Activated CD8-positive, alpha-beta memory T cell treated with anti-CD3 and anti-CD28 coated beads, Interleukin-2, amount 50 U/mL, for 48 hours (primary cell): ENCODE measurements at regions not wholly inside any gene's neighbourhood (a gene's known extent, or its start where the extent isn't known, plus 50 kb on each side); places are given as distances from the start of the nearest gene placed in this dataset.
"Not testable (repeated sequence)": the region's sequence is repeated elsewhere in the genome, so short reads cannot be mapped to it uniquely, and the experiment has no call there.

ENCODE experiments used
- DNase-seq: peaks from one replicate; pipeline ENCODE4 v3.0.0-alpha.2; 2020

DNA sequence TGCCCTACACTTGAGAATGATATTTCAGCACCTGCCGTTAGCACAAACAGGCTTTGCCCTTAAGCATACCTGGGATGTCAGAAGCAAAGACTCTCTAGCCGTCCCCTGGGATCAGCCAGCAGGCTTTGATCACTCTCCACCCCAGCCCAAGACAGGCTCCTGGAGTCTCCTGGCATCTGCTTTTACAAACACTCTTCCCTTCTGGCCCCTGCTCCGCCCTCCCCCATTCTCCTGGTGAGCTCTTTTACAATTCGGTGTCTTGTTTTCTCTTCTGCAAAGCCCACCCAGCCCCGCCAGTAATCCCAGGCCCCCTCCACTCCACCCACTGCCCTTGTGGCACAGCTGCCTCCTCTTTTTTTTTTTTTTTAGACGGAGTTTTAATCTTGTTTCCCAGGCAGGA, 50.4 kb downstream of the KATNIP start:
- no peak for DNase-seq

DNA sequence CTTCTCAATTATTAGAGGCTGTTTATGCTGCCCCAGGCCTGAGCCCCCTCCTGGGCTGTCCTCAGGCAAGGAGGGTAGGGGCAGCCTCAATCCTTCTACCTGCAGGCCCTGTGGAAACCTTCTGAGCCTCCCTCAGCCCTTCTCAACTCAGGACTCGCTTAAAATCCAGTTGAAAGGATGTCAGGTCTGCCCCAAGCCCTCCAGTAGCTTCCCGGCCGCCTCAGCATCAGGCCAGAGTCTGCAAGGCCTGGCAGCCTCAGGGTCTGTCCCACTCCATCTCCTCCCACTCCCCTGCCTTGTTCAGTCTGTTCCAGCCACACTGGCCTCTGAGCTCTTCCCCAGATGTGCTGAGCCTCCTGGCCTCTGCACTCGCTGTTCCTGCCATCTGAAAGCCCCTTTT, 52.2 kb downstream of the KATNIP start:
- DNase-seq, result no peak

DNA sequence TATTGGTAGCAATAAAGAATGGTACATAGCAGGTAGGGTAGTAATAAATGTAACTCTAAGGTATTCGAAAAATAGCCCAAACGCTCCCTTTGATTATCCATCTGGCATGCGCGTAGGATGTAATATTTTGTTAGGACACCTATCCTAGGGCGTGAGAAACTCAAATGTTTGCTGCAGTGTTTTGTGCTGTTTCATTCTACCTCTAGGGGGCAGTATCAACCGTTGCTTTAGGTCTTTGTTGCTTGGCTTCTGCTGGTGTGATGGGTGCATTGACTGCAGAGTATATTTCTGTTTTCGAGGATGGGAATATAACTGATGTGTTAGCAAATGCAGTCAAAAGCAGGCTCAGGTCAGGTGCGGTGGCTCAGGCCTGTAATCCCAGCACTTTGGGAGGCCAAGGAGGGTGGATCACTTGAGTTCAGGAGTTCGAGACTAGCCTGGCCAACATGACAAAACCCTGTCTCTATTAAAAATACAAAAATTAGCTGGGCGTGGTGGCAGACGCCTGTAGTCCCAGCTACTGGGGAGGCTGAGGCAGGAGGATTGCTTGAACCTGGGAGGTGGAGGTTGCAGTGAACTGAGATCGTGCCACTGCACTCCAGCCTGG, 55.7 kb downstream of the KATNIP start:
- DNase-seq, result not testable (repeated sequence)

DNA sequence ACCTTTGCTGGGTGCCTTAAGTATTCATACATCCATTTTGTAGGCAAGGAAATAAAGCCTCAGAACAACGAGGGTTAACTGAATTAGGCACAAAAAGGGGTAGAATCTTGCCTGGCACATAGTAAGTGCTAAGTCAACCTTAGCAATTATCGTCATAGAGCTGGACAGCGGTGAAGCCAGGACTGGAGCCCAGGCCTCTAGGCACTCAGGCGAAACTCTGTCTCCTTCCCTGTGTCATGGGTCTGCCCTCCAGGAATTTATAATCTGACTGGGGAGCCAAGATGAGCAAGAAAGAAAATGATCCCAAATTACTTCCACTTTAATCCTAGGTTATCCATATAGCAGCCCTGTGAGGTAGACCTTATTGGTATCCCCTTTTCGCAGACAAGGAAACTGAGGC, 61.4 kb downstream of the KATNIP start:
- DNase-seq, result no peak

DNA sequence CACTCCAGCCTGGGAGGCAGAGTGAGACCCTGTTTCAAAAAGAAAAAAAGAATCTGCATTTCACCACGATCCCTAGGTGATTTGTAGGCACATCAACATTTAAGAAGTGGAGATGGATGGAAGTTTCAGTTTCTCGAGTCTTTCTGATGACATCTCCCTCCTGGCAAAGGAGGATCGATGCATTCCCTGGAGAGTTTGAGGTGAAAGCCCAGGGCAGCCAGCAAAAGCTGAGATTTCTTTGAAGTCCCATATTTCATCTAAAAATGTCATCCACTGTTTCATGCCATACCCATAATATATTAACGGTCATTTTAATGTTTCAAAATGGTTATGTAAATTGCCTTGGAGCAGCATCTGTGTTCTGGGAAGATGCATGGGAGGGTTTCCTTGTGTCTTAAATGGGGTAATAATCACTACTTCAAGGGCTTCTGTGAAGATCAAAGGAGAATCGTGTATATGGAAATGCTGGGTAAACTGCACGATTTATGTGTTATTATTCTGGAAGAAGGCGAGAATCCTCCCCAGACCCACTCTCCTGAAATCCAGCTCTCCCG, 63.4 kb downstream of the KATNIP start:
- DNase-seq, result no peak

DNA sequence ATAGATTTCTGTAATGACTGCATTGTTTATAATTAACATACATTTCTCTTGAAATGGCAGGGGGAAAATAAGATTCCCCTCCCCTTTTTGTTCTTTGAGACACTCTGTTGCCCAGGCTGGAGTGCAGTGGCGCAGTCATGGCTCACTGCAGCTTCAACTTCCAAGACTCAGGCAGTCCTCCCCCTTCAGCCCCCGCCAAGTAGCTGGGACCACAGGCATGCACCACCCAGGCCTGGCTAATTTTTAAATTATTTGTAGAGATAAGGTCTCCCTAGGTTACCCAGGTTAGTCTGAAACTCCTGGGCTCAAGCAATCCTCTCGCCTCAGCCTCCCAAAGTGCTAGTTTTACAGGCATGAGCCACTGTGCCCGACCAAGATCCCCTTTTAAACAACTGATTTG, 67.7 kb downstream of the KATNIP start:
- no peak for DNase-seq

DNA sequence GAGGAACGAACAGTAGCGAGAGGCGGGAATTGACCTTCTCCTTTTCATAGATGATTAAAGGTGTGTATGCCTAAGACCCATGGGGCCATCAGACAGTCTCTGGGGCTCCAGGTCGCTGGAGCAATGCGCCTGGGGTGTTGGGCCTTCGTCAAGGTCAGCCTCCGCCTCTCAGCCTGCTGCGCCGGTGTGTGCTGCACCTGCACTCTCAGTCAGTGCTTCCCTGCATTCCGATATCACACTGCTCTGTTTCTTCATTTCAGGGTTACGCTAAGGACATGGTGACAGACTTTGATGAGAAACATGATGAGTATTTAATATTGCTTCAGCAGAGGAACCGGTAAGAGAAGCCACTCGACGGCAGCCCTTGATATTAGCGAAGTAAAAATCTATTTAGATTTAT, 68.2 kb downstream of the KATNIP start:
- DNase-seq, result no peak

DNA sequence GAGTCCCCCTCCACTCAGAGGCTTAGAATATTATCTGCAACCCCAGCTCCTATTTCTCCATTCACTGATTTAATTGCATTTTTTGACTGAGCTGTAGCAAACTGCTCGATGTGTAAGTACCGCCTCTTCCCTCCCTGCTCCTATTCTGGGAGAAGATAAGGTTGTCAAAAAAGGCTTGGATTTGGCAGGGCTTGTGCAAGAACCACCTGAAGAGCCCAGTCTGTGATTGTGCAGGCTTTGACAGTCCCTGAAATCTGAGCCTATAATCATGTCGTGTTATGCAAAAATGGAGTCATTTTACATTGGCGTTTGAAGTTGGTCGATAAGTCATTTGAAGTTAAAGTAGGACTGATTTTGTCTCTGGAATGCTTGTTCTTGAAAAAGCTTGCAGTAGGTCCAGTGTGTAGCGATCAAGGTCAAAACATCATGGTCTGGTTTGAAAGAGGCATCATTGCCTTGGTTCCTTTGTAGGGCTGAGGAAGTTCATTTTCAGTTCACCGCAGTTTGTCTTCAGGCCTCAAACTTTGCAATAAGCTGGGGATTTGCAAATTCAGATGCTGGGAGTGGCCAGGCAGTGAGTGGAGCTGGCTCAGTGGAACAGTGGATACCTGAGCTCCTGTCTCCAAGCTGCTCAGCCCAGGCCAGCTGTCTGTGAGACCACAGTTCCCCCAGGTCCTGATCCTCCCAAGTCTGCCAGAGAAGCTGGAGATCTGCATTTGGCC, 68.8 kb downstream of the KATNIP start:
- no peak for DNase-seq

DNA sequence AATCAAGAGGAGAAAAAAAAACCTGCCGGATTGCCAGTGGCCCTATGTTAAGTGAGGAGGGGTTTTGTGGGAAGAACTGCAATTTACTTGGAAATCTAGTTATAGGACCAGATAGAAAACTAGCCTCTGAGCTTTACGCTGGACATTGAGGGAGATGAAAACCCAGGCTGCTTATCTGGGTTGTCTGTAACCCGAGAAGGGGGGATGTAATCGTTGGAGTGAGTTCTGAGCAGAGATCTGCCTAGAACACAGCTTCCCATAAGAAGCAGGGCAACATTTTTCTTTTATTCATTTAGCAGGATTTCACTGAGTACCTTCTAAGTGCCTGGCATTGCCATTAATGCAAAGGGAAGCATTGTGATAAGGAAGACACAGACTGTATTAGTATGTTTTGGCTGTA, 70.6 kb downstream of the KATNIP start:
- no peak for DNase-seq

DNA sequence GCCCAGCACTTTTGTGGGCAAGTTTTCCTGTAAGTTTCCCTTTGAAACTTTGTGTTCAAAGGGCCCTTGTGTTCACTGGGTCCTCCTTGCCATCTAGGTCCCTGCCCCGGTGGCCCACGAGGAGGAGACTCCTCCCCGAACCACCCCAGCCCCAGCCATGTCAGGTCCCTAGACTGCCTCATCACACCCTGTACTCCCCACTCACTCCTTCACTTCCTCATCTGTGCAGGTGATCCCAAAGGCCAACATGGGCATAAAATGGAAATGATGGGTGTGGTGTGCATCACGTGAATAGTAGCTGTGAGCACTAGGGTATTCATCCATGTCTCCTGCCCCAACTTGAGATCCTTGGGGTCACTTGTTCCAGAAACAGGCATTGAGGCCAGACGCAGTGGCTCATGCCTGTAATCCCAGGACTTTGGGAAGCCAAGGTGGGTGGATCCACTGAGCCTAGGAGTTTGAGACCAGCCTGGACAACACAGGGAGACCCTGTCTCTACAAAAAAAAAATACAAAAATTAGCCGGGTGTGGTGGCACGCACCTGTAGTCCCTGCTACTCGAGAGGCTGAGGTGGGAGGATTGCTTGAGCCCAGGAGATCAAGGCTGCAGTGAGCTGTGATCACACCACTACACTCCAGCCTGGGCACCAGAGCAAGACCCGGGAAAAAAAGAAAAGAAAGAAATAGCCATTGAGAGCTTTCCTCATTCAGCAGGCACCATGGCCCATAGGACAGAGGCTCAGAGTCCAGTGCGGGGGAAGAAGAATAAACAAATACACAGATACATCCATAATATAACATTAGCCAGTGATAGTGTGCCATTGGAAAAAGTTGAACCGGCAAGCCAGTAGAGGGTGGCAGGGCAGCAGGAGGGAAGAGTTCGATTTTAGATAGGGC, 74.5 kb downstream of the KATNIP start:
- no peak for DNase-seq

DNA sequence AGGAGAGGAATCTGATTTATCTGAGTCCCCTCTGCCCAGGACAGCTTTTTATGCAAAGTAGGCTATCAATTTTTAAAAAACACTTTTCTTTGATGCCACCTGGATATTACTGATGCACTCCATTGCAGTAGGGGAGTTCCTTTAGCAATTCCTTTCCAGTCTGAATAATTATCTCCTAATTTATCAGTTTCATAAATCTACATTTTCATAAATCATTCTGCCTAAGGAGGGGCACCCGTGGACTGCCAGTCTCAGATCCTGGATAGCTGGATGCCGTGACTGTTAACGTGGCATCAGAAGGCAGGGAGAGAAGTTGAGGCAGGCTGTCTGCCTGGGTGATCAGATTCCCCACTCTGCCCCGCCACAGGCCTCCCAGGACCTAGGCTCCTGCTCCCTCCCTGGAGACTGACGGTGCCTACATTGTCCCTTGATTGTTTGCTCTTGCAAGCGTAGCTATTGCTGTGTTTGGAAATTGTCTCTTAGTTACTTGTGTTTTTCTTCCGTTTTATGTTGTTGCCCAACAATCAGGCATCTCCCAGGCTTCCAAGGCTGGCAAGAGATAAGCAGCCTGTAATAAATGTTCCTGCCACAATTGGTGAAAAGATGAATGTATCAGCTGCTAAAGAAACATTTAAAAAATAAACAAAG, 75.2 kb downstream of the KATNIP start:
- DNase-seq, result no peak

DNA sequence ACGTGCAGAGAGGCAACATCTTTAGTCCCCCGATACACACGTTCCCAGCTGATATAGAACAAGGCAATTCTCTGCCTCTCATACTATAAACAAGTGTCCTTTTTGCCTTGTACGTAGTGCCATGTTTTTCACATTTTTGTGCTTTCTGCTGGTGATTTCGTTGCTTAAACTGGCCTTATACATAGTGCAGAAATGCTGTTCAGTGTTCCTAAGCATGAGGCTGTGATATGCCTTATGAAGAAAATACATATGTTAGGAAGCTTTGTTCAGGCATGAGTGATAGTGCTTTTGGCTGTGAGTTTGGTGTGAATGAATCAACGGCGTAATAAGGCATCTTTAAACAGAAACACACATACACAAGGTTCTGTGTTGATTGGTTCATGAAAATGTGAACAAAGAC, 77.2 kb downstream of the KATNIP start:
- no peak for DNase-seq

DNA sequence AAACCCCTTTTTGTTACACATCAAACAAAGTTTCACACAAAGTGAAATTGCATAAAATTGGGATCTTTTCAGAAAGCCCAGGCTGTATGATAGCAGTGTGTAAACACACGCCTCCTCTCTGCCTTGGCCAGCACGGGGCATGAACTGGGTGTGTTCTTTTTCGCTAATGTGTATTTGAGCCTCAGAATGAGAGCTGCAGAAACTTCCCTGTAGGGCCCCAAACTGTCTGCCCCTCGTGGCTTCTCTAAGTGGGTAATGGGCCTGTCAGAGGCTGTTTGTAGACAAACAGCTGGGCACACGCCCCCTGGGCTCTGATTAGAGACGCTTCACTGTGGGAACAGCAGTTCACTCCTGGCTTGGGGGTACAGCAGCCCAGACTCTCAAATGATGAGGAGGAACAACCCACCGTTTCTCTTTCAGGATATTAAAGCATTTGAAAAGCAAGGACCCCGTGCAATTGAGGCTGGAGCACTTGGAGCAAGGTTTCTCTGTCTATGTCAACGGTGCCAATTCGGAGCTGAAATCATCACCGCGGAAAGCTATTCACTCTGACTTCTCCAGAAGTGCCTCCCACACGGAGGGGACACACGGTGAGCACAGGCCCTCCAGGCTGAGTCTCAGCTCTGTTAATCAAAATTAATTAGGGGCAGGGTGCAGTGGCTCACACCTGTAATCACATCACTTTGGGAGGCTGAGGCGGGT, 78.4 kb downstream of the KATNIP start:
- no peak for DNase-seq

DNA sequence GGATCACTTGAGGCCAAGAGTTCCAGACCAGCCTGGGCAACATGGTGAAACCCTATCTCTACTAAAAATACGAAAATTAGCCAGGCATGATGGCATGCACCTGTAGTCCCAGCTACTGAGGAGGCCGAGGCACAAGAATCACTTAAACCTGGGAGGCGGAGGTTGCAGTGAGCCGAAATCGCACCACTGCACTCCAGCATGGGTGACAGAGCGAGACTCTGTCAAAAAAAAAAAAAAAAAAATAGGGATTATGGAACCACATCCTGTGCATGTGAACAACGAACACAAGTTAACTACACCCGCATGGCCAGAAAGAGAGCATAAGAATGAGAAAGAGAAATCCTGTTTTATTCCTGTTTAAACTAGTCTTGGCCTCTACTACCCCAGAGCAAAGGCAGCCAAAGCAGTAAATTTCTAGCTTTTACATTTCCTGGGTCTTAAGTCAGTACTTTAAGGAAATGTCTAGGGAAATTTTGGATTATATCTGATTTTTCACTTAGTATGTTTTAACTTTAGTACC, 79.1 kb downstream of the KATNIP start:
- not testable (repeated sequence) for DNase-seq

DNA sequence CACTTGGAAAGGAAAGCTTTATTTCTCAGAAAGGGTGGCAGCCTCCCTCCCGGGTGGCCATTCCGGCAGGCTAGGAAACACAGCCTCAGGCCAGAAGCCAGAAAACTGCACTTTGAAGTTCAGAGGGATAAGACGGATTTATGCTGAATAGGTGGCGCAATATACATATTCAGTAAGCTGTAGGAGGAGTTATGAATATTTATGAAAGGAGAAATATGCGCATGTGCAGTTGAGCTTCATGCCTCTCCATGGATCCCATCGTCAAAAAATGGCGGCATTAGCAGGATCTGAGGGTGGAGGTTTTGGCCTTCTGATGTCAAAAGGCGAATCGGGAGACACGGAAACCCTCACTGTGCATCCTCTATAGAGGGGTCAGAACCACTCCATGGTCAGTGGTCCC, 82.3 kb downstream of the KATNIP start:
- DNase-seq, result no peak

DNA sequence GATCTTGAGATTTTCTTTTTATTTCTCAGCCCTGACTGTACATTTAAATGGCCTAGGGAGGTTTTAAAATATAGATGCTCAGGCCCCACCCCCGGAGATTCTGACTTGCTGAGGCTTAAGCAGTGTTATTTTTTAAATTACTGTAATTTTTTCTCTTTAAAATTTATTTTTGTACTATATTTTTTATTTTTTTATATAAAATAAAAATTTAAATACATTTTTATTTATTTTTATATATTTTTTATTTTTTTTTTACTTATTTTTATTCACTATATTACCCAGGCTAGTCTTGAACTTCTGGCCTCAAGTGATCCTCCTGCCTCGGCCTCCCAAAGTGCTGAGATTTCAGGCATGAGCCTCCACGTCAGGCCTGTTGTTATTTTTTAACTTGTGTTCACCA, 83.3 kb downstream of the KATNIP start:
- no peak for DNase-seq

DNA sequence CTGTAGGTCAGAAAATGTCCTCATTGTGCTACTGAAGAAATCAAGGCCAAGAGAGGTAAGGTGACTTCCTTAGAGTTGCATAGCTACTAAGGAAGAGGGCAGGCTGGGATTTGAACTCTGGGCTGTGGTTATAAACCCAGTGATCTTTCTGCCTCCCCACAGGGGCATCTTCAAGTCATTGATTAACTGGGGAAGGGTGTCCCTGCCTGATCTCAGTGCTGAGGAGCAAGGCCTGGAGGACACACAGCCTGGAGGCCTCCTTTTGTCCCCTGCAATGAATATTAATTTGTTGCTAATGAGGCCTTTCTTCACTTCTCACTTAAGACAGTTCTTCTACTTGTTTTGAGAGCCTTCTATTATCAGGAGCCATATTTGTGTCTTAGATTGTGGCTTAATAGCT, 83.8 kb downstream of the KATNIP start:
- no peak for DNase-seq

DNA sequence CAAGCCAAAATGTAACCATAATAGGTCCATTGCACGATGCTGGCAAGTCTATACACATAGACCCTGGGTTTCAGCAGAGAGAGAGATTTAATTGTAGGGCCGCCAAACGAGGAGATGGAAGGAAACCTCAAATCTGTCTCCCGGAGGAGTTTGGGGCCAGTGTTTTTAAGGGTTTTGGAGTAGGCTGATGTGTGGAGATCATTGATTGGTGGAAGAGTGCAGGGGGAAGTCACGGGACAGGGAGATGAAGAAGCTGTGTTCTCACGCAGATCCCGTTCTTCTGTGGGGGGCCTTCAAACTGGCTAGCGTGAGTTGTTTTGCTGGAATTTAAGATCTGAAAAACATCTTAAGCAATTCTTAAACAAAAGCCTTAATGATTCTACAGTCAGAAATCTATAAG, 84.8 kb downstream of the KATNIP start:
- no peak for DNase-seq

DNA sequence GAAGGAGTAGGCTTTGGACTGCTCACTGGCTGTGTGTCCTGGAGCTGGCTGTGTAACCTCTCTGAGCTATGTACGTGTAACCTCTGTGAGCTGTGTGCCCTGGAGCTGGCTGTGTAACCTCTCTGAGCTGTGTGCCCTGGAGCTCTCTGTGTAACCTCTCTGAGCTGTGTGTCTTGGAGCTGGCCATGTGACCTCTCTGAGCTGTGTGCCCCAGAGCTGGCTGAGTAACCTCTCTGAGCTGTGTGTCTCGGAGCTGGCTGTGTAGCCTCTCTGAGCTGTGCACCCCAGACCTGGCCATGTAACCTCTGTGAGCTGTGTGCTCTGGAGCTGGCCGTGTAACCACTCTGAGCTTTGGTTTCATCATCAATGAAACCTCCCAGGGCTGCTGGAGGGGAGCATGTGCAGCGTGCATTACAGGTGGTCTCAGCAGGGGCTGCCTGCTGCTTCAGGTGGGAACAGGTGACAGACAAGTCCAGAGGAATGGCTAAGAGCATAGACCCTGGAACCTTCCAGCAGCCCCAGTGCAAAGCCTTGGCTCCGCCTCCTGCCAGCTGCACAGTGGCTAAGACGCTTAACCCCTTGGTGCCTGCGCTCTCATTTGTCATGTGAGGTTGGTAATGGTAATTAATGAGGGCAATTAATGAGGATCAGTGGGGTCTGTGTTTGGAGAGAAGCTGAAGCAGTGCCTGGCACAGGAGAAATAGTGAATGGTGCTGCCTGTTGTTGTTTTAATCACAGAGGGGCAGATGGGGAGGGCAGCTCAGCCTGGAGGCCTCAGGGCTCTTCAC, 86.7 kb downstream of the KATNIP start:
- DNase-seq, result no peak

DNA sequence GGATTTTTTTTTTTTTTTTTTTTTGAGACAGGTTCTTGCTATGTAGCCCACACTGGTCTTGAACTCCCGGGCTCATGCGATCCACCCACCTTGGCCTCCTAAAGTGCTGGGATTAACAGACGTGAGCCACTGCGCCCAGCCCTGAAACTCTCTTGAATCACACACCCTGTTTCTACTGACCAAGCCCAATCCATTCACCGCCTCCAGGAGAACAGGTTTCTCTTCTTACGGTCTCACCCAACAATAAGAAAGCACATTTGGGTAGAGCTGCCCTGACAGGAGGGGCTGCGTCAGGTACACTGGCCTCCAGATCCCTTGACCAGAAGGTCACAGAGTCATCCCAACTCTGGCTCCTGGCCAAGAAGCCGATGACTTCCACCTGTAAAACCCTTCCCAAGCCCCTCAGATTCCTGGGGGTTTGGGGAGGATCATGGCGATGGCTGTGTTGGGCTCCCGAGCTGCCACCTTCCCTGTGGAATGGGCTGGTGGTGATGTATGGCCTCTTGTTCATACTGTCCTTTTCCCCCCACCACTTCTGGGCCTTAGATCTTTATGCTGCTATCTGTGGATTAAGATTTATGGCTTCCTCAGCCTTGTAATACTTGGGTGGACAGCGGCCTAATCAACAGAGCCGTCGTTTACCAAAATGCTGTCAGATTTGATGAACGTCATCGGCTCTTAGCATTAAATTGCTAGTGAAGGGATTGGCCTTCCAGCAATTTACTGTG, 89.1 kb downstream of the KATNIP start:
- DNase-seq, result no peak
